WTC11 (cell line): ENCODE measurements at regions not wholly inside any gene's neighbourhood (a gene's known extent, or its start where the extent isn't known, plus 50 kb on each side); places are given as distances from the start of the nearest gene placed in this dataset.

ENCODE experiments used
- AFF4 ChIP-seq: sonication (generic); formaldehyde crosslinking; IDR thresholded peaks from 2 replicates; pipeline ENCODE4 v1.8.1; 2023; ENCODE audit warnings: mild to moderate bottlenecking, missing genetic modification reagents, borderline replicate concordance
- CREM ChIP-seq: sonication (generic); formaldehyde crosslinking; IDR thresholded peaks from 2 replicates; pipeline ENCODE4 v1.8.1; 2022; ENCODE audit warnings: mild to moderate bottlenecking, missing genetic modification reagents, moderate library complexity
- CTCF ChIP-seq: fragments of 200-600 bp; IDR thresholded peaks from 2 replicates; pipeline ENCODE4 v1.8.0; 2022; ENCODE audit warnings: antibody characterized with exemption
- IRF2 ChIP-seq: sonication (generic); formaldehyde crosslinking; IDR thresholded peaks from 2 replicates; pipeline ENCODE4 v1.8.0; 2022; ENCODE audit warnings: low read depth, missing genetic modification reagents, borderline replicate concordance
- MAX ChIP-seq: sonication (generic); formaldehyde crosslinking; IDR thresholded peaks from 2 replicates; pipeline ENCODE4 v1.8.0; 2022; ENCODE audit warnings: mild to moderate bottlenecking, missing genetic modification reagents
- NR3C1 ChIP-seq: sonication (generic); formaldehyde crosslinking; conservative IDR thresholded peaks from 2 replicates; pipeline ENCODE4 v1.8.1; 2023; ENCODE audit warnings: low read depth, mild to moderate bottlenecking, missing genetic modification reagents
- STAT6 ChIP-seq: sonication (generic); formaldehyde crosslinking; conservative IDR thresholded peaks from 2 replicates; pipeline ENCODE4 v1.8.1; 2023; ENCODE audit warnings: mild to moderate bottlenecking, low read depth, missing genetic modification reagents, moderate library complexity

GRCh38 chr12:115057445-115057844 lies 373.5 kb upstream of the TBX3 start:
- TF ChIP-seq CREM = no peak
- TF ChIP-seq CTCF = no peak
- TF ChIP-seq AFF4 (CRISPR knock-in tag) = no peak
- no peak for TF ChIP-seq MAX
- no peak for TF ChIP-seq NR3C1
- TF ChIP-seq IRF2 (CRISPR knock-in tag) = no peak
- no peak for TF ChIP-seq STAT6 (CRISPR knock-in tag)
